ENCODE measurements at regions not wholly inside any gene's neighbourhood (a gene's known extent, or its start where the extent isn't known, plus 50 kb on each side); places are given as distances from the start of the nearest gene placed in this dataset.

GRCh38 chr1:22218618-22219250, 75.8 kb upstream of the WNT4 start:
- DNase-seq (ENCODE audit: low read depth in 4 of 4, low spot score in 3 of 4), result no peak

DNA sequence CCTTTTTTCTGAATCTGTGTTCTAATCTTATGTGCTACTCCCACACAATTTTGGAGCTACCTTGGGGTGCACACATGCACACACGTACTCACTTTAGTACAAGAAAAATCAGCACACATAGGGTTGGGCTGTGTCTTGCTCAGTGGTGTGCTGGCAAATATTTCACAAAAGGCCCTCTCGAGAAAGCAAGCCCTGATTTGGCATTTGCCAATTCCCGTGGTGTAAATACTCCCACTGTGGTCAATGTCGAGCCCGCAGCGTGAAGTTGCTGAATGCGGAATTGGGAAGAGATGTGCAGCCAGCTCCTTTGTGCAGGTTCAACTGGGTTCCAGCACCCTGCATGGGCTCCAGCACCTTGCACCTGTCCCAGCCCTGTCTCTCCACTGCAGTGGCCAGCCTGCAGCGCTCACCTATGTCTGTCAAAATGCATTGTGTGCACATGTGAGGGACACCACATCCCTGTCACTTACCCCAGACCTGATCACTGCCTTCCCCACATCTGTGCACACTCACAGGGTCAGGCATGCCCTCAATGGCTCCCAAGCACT, 78.4 kb upstream of the WNT4 start:
- DNase-seq (ENCODE audit: low read depth in 4 of 4, low spot score in 3 of 4), result no peak

- no peak for DNase-seq (ENCODE audit: low read depth in 4 of 4, low spot score in 3 of 4)
These were observed 79.8 kb upstream of the WNT4 start for GRCh38 chr1:22222723-22223122.

DNA sequence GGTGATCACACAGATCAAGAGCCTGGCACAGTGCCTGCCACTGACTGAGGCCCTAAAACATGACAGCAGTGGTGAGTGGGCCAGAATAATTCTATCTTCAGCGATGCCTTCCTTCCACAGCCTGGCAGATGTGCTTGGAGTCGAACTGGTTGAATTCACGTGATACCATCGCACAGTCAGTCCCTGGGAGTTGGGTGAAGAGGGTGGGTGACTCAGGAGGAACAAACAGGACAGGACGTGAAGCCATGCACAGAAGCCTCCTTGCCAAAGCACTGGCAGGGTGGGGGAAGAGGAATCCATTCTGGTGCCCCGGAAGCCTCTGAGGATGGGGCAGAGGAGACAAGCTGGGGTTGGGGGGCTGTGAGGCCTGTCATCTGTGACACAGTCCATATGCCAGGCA, 80.3 kb upstream of the WNT4 start:
- DNase-seq (ENCODE audit: low read depth in 4 of 4, low spot score in 3 of 4), result no peak

DNA sequence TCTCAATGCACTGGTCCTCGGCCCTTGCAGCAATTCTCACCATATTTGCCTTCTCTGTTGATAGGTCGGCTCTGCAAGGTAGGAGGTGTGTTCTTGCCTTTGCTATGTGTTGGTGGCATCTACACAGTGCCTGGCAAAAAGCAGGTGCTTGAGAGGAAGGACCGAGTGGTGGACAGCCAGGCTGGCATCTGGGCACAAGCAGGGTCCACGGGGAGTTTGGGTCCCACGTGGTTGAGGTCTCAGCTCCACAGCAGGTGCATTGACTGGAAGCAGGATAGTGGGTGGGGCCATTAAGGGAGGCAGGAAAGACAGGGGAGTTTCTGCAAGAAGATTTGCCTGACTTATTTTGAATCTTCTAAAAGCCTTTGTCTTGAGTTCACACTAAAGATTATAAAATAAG, 81.2 kb upstream of the WNT4 start:
- no peak for DNase-seq (ENCODE audit: low read depth in 4 of 4, low spot score in 3 of 4)

- DNase-seq (ENCODE audit: low read depth in 4 of 4, low spot score in 3 of 4), result no peak
These were observed 81.7 kb upstream of the WNT4 start for GRCh38 chr1:22224631-22225030.

DNA sequence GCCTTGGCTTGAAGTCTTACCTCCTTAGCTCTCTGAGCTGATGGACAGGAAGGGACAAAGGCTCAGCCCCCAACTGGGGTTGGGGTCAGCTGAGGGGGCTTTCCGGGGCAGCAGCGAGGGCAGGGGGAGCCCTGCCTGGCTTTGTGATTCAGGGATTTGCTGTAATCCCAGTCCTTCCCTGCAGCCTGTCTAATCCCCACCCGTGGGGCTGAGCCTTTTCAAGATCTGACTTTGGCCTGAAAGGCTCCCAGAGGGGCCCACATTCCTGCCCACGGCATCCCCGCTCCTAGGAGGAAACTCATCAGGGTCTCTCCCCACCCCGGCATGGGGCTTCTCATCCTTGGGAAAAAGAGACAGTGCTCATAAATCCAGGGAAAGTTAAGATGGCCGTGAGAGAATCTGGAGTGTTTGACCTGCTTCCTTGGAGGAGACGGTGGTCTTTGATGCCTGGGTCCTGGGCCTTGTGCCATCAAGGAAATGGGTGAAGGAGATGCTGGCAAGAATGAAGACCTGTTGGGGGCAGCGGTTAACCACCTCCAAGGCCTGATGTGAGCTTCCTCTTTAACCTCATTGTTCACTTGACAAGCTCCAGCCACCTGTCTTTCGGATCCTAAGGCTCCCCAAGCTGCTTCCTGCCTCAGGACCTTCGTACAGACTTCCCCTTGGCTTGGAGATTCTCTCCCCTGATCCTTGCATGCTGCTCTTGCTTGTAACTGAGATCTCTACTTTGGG, 83.1 kb upstream of the WNT4 start:
- no peak for DNase-seq (ENCODE audit: low read depth in 4 of 4, low spot score in 3 of 4)

- DNase-seq (ENCODE audit: low read depth in 4 of 4, low spot score in 3 of 4), result no peak
These were observed 85.2 kb upstream of the WNT4 start for GRCh38 chr1:22228074-22228473.

DNA sequence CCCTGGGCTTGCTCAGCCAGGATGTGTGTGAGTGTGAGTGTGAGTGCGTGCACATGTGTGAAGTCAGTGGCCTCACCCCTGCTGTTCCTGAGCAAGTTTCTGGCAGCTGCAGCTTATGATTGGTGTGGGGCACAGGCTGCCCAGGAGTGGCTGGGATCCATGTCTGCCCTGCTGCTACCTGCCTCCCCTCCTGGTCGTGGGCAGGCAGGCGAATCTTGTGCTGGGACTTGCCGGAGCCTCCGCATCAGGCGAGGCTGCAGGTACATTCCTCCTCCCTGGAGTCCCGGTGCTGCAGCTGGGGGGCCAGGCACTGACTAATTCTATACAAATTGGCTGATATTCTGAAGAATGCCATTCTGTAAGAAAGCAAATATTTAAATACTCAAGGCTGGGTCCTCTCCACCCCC, 85.6 kb upstream of the WNT4 start:
- DNase-seq (ENCODE audit: low read depth in 4 of 4, low spot score in 3 of 4), result no peak

- DNase-seq (ENCODE audit: low read depth in 4 of 4, low spot score in 3 of 4), result no peak
These were observed 86.5 kb upstream of the WNT4 start for GRCh38 chr1:22229379-22229778.

DNA sequence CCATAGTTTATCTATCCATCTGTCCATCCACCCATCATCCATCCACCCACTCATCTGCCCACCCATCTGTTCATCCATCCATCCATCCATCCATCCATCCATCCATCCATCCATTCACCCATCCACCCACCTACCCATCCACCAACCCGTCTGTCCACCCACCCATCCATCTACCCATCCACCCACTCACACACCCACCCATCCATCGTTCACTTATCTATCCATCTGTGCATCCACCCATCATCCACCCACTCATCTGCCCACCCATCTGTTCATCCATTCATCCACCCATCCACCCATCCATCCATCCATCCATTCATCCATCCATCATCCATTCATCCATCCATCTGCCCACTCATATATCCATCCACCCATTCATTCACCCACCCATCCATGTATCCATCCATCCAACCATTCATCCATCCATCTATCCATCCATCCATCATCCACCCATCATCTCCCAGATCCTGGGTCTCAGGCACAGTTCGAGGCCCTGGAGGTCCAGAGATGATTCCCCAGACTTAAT, 88.2 kb upstream of the WNT4 start:
- DNase-seq (ENCODE audit: low read depth in 4 of 4, low spot score in 3 of 4), result no peak

GRCh38 chr1:22231995-22232690, 89.2 kb upstream of the WNT4 start:
- no peak for DNase-seq (ENCODE audit: low read depth in 4 of 4, low spot score in 3 of 4)

- no peak for DNase-seq (ENCODE audit: low read depth in 4 of 4, low spot score in 3 of 4)
These were observed 90.3 kb upstream of the WNT4 start for GRCh38 chr1:22233222-22233621.

DNA sequence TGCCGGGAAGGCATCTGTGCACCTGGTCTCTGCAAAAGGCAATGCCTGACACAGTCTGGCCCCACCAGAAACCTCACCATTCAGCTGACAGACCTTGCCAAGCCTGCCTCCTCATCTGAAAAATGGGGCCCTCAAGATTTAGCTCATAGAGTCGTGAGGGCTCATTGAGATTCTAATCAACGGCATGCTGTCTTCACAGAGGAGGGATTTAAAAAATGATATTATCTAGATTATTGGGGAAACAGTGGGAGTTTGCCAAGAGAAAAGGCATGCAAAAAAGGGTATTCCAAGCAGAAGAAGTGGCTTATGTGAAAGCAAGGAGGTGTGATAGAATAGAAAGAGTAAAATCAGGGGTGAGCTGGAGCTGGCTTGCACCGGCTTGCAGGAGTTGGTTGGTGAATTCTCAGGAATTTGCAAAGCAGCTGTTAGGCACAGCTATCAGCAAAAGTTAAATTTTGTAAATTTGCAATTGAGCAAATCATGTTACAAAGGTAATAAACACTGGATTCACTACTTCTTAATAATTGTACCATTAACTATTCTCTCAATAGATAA, 91.7 kb upstream of the WNT4 start:
- DNase-seq (ENCODE audit: low read depth in 4 of 4, low spot score in 3 of 4), result no peak

DNA sequence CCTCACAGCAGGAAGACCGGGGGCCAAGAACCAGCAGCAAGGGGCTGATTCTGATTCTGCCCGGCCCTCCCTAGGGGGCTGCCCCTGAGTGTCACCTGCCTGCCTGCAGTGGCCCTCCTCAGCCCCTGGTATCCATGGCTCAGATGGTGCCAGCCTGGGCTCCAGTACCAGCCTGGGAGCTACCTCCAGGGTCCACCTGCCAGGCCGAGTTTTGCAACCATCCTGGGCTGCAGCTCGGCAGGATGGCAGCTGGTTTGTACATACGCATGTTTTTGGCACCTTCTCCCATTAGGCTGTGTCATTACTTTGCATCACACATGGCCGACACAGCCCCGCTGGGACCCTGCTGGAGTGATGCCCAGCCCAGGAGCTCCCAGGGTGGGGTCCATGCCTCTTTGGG, 93.3 kb upstream of the WNT4 start:
- no peak for DNase-seq (ENCODE audit: low read depth in 4 of 4, low spot score in 3 of 4)

GRCh38 chr1:22236900-22237299, 94.0 kb upstream of the WNT4 start:
- DNase-seq (ENCODE audit: low read depth in 4 of 4, low spot score in 3 of 4), result no peak

DNA sequence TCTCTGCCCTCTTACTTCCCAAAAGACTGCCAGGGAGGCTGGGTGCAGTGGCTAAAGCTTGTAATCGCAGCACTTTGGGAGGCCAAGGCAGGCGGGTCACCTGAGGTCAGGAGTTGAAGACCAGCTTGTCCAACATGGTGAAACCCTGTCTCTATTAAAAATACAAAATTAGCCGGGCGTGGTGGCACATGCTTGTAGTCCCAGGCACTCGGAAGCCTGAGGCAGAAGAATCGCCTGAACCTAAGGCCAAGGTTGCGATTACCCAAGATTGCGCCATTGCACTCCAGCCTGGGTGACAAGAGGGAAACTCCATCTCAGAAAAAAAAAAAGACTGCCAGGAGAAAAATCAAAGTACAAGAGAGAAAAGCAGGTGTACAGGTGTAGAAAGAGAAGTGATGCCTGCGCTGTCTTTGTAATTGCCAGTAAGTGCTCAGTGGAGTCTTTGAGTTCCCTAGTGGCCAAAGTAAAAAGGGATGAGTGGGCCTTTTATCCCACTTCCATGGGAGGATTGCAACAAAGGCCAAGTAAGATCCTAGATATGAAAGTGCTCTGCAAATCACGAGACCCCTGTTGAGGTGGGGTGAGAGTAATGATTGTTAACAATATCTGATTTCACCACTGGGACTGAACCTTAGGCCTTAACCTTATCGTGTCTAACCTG, 94.7 kb upstream of the WNT4 start:
- DNase-seq (ENCODE audit: low read depth in 4 of 4, low spot score in 3 of 4), result no peak

DNA sequence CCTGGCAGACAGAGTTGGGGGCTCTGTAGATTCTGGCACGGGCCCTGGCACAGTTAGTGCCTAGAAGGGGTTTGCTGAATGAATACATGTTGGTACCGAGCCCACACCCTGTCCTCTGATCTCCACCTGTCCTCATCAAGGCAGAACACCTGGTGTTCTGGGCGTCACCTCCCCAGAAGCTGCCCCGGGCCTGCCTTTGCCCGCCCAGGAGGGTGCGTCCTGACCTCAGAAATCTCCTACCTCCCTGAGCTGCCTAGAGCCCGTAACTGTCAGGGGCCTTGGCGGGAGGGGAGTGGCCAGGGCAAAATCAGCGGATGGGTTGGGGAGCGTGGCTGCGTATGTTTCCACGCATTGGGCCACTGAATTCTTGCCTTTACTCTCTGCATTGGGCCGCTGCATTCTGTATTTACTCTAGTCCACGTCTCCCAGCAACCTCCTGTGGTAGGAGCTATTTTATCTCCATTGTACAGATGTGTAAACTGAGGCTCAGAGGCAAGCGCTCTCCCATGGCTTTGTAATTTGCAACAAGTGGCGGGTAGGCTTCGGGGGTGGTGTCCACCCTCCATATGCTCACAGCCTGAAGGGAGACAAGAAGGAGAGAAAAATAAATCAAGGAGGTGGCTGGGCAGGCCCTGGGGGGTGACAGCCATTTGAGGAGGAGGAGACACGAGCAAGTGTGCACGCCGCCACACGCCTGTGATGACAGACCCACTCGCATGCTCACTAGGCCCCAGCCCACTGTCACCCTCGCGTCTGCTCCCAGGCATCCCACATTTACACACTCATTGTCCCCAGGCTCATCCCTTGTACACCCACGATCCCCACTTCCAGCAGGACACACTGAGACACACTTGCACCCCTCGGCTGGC, 95.7 kb upstream of the WNT4 start:
- no peak for DNase-seq (ENCODE audit: low read depth in 4 of 4, low spot score in 3 of 4)

DNA sequence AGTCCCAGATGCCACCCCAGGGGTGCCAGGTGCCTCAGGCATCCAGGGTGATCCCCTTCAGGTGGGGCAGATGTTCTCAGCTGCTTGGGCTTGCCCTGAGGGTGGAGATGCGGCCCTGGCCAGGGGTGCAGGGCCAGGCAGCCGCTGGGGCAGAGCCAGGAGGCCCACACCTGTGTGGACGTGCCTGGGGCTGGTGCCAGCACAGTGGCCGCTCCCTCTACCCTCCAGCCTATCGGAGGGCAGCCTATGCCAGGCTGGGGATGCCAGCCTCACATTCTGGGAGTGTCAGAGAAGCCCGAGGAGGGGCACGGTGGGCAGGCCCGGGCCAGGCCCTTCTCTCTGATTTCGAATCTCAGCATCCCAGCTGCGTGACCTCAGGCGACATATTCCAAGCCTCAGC, 96.5 kb upstream of the WNT4 start:
- no peak for DNase-seq (ENCODE audit: low read depth in 4 of 4, low spot score in 3 of 4)

GRCh38 chr1:22241250-22241649, 98.4 kb upstream of the WNT4 start:
- no peak for DNase-seq (ENCODE audit: low read depth in 4 of 4, low spot score in 3 of 4)
